HS-5 (cell line): ENCODE measurements at regions not wholly inside any gene's neighbourhood (a gene's known extent, or its start where the extent isn't known, plus 50 kb on each side); places are given as distances from the start of the nearest gene placed in this dataset.

Experiments used
- DNase-seq: peaks from one replicate; pipeline ENCODE4 v3.0.0-alpha.2; 2012; ENCODE audit warnings: low read depth

- no peak for DNase-seq
These were observed 51.6 kb upstream of the KCND3 start for GRCh38 chr1:112040891-112041740.

- no peak for DNase-seq
These were observed 54.4 kb upstream of the KCND3 start for GRCh38 chr1:112043901-112044300.

GRCh38 chr1:112044745-112045144 lies 55.3 kb upstream of the KCND3 start:
- no peak for DNase-seq

GRCh38 chr1:112046630-112047029 lies 57.2 kb upstream of the KCND3 start:
- DNase-seq, result no peak

- no peak for DNase-seq
These were observed 59.0 kb upstream of the KCND3 start for GRCh38 chr1:112048421-112048820.

- DNase-seq, result no peak
These were observed 65.0 kb upstream of the KCND3 start for GRCh38 chr1:112054510-112054909.

- DNase-seq, result no peak
These were observed 66.9 kb upstream of the KCND3 start for GRCh38 chr1:112056354-112056753.

GRCh38 chr1:112057736-112058135 lies 68.3 kb upstream of the KCND3 start:
- DNase-seq, result no peak

GRCh38 chr1:112058815-112059450 lies 69.5 kb upstream of the KCND3 start:
- DNase-seq, result no peak

- no peak for DNase-seq
These were observed 70.2 kb upstream of the KCND3 start for GRCh38 chr1:112059679-112060078.

GRCh38 chr1:112060261-112060660 lies 70.8 kb upstream of the KCND3 start:
- DNase-seq, result no peak

- DNase-seq, result no peak
These were observed 71.6 kb upstream of the KCND3 start for GRCh38 chr1:112061056-112061455.

- DNase-seq, result no peak
These were observed 72.4 kb upstream of the KCND3 start for GRCh38 chr1:112061901-112062320.

- no peak for DNase-seq
These were observed 74.6 kb upstream of the KCND3 start for GRCh38 chr1:112063781-112064728.

- DNase-seq, result no peak
These were observed 78.5 kb upstream of the KCND3 start for GRCh38 chr1:112067989-112068388.

GRCh38 chr1:112070677-112071076 lies 81.2 kb upstream of the KCND3 start:
- no peak for DNase-seq

- DNase-seq, result no peak
These were observed 85.2 kb upstream of the KCND3 start for GRCh38 chr1:112074711-112075110.

GRCh38 chr1:112075566-112075965 lies 86.1 kb upstream of the KCND3 start:
- no peak for DNase-seq

GRCh38 chr1:112079446-112079845 lies 90.0 kb upstream of the KCND3 start:
- DNase-seq, result no peak

- DNase-seq, result no peak
These were observed 94.0 kb upstream of the KCND3 start for GRCh38 chr1:112083487-112083886.

- DNase-seq, result no peak
These were observed 103.3 kb upstream of the KCND3 start for GRCh38 chr1:112092656-112093371.

- DNase-seq, result no peak
These were observed 103.9 kb upstream of the KCND3 start for GRCh38 chr1:112093372-112093694.
